ENCODE measurements at regions not wholly inside any gene's neighbourhood (a gene's known extent, or its start where the extent isn't known, plus 50 kb on each side); places are given as distances from the start of the nearest gene placed in this dataset.

DNA sequence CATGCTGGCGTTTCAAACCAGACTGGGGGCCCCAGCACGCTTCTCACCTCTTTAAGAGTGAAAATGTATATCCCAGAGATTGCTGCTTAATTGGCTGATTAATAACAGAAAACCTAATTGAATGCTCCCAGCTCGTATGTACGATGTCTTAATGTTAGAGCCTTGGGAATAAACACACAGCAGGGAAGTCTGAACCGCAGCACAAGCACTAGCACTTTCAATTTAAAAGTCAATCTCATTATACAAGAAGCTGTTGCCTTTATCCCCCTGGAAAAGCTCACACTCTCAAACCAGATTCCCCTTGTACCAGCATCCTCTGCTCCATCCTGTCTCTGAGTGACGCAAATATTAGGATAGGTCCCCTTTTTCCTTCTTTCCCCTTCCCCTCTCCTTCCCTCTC lies 449.1 kb downstream of the MN1 start:
- H3K79me2 ChIP-seq (ENCODE audit: insufficient read depth, low read length), result no peaks in the 10 kb centered on the region
- no peak overlapping the region for H3K9ac ChIP-seq (ENCODE audit: extremely low read depth, insufficient read length, low read length)
- no peak overlapping the region for H2BK15ac ChIP-seq (ENCODE audit: low read depth, low read length)
- no peaks in the 10 kb centered on the region for H3K9me3 ChIP-seq (ENCODE audit: control insufficient read depth, low read depth, low read length)
- H3K4me3 Mint-ChIP-seq, result no peak overlapping the region
- no peak overlapping the region for H3K27ac ChIP-seq (ENCODE audit: insufficient read length, low read depth, low read length)
- H3K4me1 Mint-ChIP-seq, result peaks cover 7 to 19% of the 10 kb centered on the region in 2 experiments
- no peak overlapping the region for H4K91ac ChIP-seq (ENCODE audit: insufficient read length, low read depth, low read length)
- no peaks in the 10 kb centered on the region for H3K27me3 ChIP-seq (ENCODE audit: insufficient read depth, low read length)
- H2BK20ac ChIP-seq (ENCODE audit: low read depth, low read length, poor library complexity, severe bottlenecking), result no peak overlapping the region
- H4K8ac ChIP-seq (replicated peaks; ENCODE audit: insufficient read length, low read depth, low read length), result no peak overlapping the region
- no peak overlapping the region for H2BK120ac ChIP-seq (ENCODE audit: low read depth, low read length, poor library complexity, severe bottlenecking)
- H3K56ac ChIP-seq (ENCODE audit: insufficient read length, low read depth, low read length), result no peak overlapping the region
- no peaks in the 10 kb centered on the region for H3K79me1 ChIP-seq (ENCODE audit: insufficient read depth, low read depth, low read length, poor library complexity, severe bottlenecking)
- no peak overlapping the region for H3K4me2 ChIP-seq (ENCODE audit: insufficient read depth, insufficient read length, low read length)
- no peak overlapping the region for H3K14ac ChIP-seq (ENCODE audit: insufficient read depth, low read length)
- H4K5ac ChIP-seq (ENCODE audit: insufficient read length, low read depth, low read length), result no peak overlapping the region
- peaks cover 12% of the 10 kb centered on the region for H3K27me3 Mint-ChIP-seq (ENCODE audit: low read depth)
- H2AFZ ChIP-seq (ENCODE audit: low read length), result no peak overlapping the region
- H3K4ac ChIP-seq (ENCODE audit: low read depth, low read length), result no peak overlapping the region
- no peaks in the 10 kb centered on the region for H4K20me1 ChIP-seq (ENCODE audit: control insufficient read depth, insufficient read depth, insufficient read length)
- TF ChIP-seq, protein P1, sequence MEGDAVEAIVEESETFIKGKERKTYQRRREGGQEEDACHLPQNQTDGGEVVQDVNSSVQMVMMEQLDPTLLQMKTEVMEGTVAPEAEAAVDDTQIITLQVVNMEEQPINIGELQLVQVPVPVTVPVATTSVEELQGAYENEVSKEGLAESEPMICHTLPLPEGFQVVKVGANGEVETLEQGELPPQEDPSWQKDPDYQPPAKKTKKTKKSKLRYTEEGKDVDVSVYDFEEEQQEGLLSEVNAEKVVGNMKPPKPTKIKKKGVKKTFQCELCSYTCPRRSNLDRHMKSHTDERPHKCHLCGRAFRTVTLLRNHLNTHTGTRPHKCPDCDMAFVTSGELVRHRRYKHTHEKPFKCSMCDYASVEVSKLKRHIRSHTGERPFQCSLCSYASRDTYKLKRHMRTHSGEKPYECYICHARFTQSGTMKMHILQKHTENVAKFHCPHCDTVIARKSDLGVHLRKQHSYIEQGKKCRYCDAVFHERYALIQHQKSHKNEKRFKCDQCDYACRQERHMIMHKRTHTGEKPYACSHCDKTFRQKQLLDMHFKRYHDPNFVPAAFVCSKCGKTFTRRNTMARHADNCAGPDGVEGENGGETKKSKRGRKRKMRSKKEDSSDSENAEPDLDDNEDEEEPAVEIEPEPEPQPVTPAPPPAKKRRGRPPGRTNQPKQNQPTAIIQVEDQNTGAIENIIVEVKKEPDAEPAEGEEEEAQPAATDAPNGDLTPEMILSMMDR (conservative IDR thresholded peaks at IDR 0.05), result no peak
- H2AK5ac ChIP-seq (ENCODE audit: insufficient read length, low read length), result no peak overlapping the region
- H3K23me2 ChIP-seq (ENCODE audit: insufficient read length, low read depth, low read length, poor library complexity, severe bottlenecking), result no peaks in the 10 kb centered on the region
- no peak overlapping the region for H3K23ac ChIP-seq (ENCODE audit: insufficient read length, low read depth, low read length)
- no CpG with 5 or more reads among the region's 6 CpGs for WGBS (ENCODE audit: extremely low coverage, insufficient read length, low lambda C conversion rate)
- H2BK5ac ChIP-seq (ENCODE audit: insufficient read length, low read length), result no peak overlapping the region
- H3K4me1 ChIP-seq (ENCODE audit: insufficient read depth, low read length), result no peaks in the 10 kb centered on the region; the same call in 1 of the 2 replicates
- no peak overlapping the region for H3K27ac Mint-ChIP-seq
- no peak overlapping the region for H3T11ph ChIP-seq (ENCODE audit: low read length)
- no peak overlapping the region for H3K18ac ChIP-seq (ENCODE audit: insufficient read length, low read depth, low read length)
- no peak for DNase-seq
- peaks cover 22 to 33% of the 10 kb centered on the region in 2 experiments for H3K9me3 Mint-ChIP-seq
- no peak overlapping the region for H2BK12ac ChIP-seq (ENCODE audit: insufficient read length, low read depth, low read length)
- H3K36me3 Mint-ChIP-seq (ENCODE audit: insufficient read depth in 1 of 3, low read depth in 3 of 3), result peaks cover 5 to 23% (median 9%) of the 10 kb centered on the region in 3 experiments; a peak in 5 of 7 replicates
